ENCODE measurements at regions not wholly inside any gene's neighbourhood (a gene's known extent, or its start where the extent isn't known, plus 50 kb on each side); places are given as distances from the start of the nearest gene placed in this dataset.

DNA sequence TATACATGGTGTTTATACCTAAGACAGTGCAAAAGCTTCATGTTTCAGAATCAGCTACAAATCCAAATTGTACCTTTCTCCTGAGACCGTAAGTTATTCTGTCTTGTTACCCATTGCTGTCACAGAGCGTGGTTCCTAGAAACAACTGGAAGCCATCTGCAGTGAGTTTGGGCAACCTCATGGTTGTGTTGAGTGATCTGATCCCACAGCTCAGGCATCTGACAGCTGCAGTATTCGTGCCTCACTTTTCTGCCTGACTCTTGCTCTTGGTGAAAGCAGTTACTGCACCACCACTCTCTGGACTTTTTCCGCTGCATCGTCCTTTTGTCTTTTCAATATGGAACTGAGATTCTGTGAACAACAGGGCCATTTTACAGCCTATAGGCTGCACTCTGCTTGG, 752.6 kb downstream of the MAFB start:
- CTCF ChIA-PET: no interaction called here
- POLR2A ChIA-PET: no interaction called here
- Histone ChIP-seq H3K9me3 (ENCODE audit: control insufficient read depth, insufficient read depth, low read depth, low read length) (no peaks in the 10 kb centered on the region), H3K27ac (ENCODE audit: extremely low read depth, low read depth, low read length) (no peak overlapping the region), H3K4me1 (ENCODE audit: control insufficient read depth, insufficient read depth, low read length) (no peaks in the 10 kb centered on the region), H3K4me3 (ENCODE audit: low read depth, low read length) (no peak overlapping the region), H3K36me3 (ENCODE audit: control insufficient read depth in 2 of 2, insufficient read depth in 1 of 2, low read length in 2 of 2) (no peaks in the 10 kb centered on the region)
- TF ChIP-seq ZNF670 (tag by site-specific recombination; IDR thresholded peaks at IDR 0.05; ENCODE audit: low read depth): no peak
- no peak for TF ChIP-seq HOXA7 (CRISPR knock-in tag; IDR thresholded peaks at IDR 0.05; ENCODE audit: borderline replicate concordance)

DNA sequence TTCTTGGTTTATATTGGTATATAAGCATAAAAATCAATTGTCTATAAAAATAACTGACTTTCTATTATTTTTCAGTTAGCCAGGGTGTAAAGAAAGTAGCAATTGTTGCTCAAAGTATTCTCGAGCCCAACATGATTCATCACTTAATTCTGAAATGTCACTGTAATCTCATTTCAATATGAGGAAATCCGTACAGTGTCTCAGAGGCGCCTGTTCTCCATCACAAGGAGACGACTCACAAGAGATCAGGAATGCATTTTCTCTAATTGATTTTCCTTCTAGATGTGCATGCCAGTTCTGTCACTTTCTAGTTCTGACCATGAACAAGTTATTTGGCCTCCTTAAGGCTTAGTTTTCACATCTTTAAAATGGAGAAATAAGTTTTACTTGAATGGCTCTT, 753.1 kb downstream of the MAFB start:
- POLR2A ChIA-PET: no interaction called here
- no peak overlapping the region for H3K4me3 ChIP-seq (ENCODE audit: low read depth, low read length)
- H3K4me1 ChIP-seq (ENCODE audit: control insufficient read depth, insufficient read depth, low read length): no peaks in the 10 kb centered on the region
- TF ChIP-seq ZNF148 (tag by site-specific recombination; IDR thresholded peaks at IDR 0.05; ENCODE audit: borderline replicate concordance) (no peak), ZBTB8A (tag by site-specific recombination; IDR thresholded peaks at IDR 0.05) (no peak), ZNF704 (tag by site-specific recombination; IDR thresholded peaks at IDR 0.05) (no peak), ZNF626 (tag by site-specific recombination; IDR thresholded peaks at IDR 0.05) (no peak), ZNF830 (tag by site-specific recombination; IDR thresholded peaks at IDR 0.05; ENCODE audit: low read depth) (no peak), MEIS1 (CRISPR knock-in tag; IDR thresholded peaks at IDR 0.05; ENCODE audit: borderline replicate concordance) (no peak), ZSCAN30 (tag by site-specific recombination; IDR thresholded peaks at IDR 0.05) (no peak)
- TF ChIP-seq, protein P1, sequence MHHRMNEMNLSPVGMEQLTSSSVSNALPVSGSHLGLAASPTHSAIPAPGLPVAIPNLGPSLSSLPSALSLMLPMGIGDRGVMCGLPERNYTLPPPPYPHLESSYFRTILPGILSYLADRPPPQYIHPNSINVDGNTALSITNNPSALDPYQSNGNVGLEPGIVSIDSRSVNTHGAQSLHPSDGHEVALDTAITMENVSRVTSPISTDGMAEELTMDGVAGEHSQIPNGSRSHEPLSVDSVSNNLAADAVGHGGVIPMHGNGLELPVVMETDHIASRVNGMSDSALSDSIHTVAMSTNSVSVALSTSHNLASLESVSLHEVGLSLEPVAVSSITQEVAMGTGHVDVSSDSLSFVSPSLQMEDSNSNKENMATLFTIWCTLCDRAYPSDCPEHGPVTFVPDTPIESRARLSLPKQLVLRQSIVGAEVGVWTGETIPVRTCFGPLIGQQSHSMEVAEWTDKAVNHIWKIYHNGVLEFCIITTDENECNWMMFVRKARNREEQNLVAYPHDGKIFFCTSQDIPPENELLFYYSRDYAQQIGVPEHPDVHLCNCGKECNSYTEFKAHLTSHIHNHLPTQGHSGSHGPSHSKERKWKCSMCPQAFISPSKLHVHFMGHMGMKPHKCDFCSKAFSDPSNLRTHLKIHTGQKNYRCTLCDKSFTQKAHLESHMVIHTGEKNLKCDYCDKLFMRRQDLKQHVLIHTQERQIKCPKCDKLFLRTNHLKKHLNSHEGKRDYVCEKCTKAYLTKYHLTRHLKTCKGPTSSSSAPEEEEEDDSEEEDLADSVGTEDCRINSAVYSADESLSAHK (tag by site-specific recombination; IDR thresholded peaks at IDR 0.05): no peak
- no peak overlapping the region for H3K27ac ChIP-seq (ENCODE audit: extremely low read depth, low read depth, low read length)
- no peaks in the 10 kb centered on the region for H3K9me3 ChIP-seq (ENCODE audit: control insufficient read depth, insufficient read depth, low read depth, low read length)
- H3K36me3 ChIP-seq (ENCODE audit: control insufficient read depth in 2 of 2, insufficient read depth in 1 of 2, low read length in 2 of 2): no peaks in the 10 kb centered on the region
- CTCF ChIA-PET: no interaction called here

- no peaks in the 10 kb centered on the region for H3K9me3 ChIP-seq (ENCODE audit: control insufficient read depth, insufficient read depth, low read depth, low read length)
- TF ChIP-seq ZBTB20 (tag by site-specific recombination; IDR thresholded peaks at IDR 0.05) (no peak), KLF9 (tag by site-specific recombination; IDR thresholded peaks at IDR 0.05; ENCODE audit: low read depth) (no peak), ZNF16 (tag by site-specific recombination; IDR thresholded peaks at IDR 0.05; ENCODE audit: low read depth) (no peak), ZNF600 (tag by site-specific recombination; IDR thresholded peaks at IDR 0.05) (no peak), HIC1 (tag by site-specific recombination; IDR thresholded peaks at IDR 0.05) (no peak), ZBTB6 (tag by site-specific recombination; IDR thresholded peaks at IDR 0.05) (no peak), ZNF560 (tag by site-specific recombination; IDR thresholded peaks at IDR 0.05; ENCODE audit: borderline replicate concordance) (no peak), ZNF654 (tag by site-specific recombination; IDR thresholded peaks at IDR 0.05; ENCODE audit: low read depth) (no peak), ZNF138 (tag by site-specific recombination; IDR thresholded peaks at IDR 0.05; ENCODE audit: borderline replicate concordance) (no peak), MEIS1 (CRISPR knock-in tag; IDR thresholded peaks at IDR 0.05; ENCODE audit: borderline replicate concordance) (no peak), ZBTB7A (tag by site-specific recombination; IDR thresholded peaks at IDR 0.05; ENCODE audit: low read depth) (no peak), ZNF394 (tag by site-specific recombination; IDR thresholded peaks at IDR 0.05; ENCODE audit: borderline replicate concordance) (no peak)
- no peak overlapping the region for H3K27ac ChIP-seq (ENCODE audit: extremely low read depth, low read depth, low read length)
- H3K4me1 ChIP-seq (ENCODE audit: control insufficient read depth, insufficient read depth, low read length): no peaks in the 10 kb centered on the region
- no peaks in the 10 kb centered on the region for H3K36me3 ChIP-seq (ENCODE audit: control insufficient read depth in 2 of 2, insufficient read depth in 1 of 2, low read length in 2 of 2)
- POLR2A ChIA-PET: no interaction called here
- CTCF ChIA-PET: interaction anchor here (0.6 kb wide), 1 partner anchor 42 kb away, joined by 3 read pairs; no protein-coding TSS in a partner anchor
- no peak overlapping the region for H3K4me3 ChIP-seq (ENCODE audit: low read depth, low read length)
These were observed 772.7 kb downstream of the MAFB start for GRCh38 chr20:39916236-39916765.

All from HEK293 (cell line).